ENCODE measurements at regions not wholly inside any gene's neighbourhood (a gene's known extent, or its start where the extent isn't known, plus 50 kb on each side); places are given as distances from the start of the nearest gene placed in this dataset.

GRCh38 chr1:105934806-105935205, 1121.7 kb upstream of the PRMT6 start:
- intact Hi-C loops (cut with micrococcal nuclease): no loop called here
- DNase-seq: no peak
- ChIA-PET CTCF (no interaction called here), POLR2A (no interaction called here)
- H2AFZ ChIP-seq (ENCODE audit: insufficient read depth, low read depth, low read length, poor library complexity, severe bottlenecking): no peak overlapping the region
- no CpG with 5 or more reads among the region's 1 CpG for WGBS (ENCODE audit: insufficient coverage)
- H3K4me2 ChIP-seq (replicated peaks; ENCODE audit: low read depth, low read length, poor library complexity, severe bottlenecking): no peak overlapping the region
- H3K9ac ChIP-seq (ENCODE audit: low read length): no peak overlapping the region
- no peaks in the 10 kb centered on the region for H3K79me2 ChIP-seq (ENCODE audit: control insufficient read depth, insufficient read depth, low read length)
- no peaks in the 10 kb centered on the region for H3K36me3 ChIP-seq (replicated peaks in 1 of 2; ENCODE audit: control extremely low read depth in 1 of 2, control insufficient read depth in 1 of 2, extremely low read depth in 1 of 2, insufficient read depth in 2 of 2, low read length in 1 of 2)
- no peak overlapping the region for H3K4me3 Mint-ChIP-seq
- TF ChIP-seq EZH2 (IDR thresholded peaks at IDR 0.05; ENCODE audit: borderline replicate concordance, insufficient read depth, low read depth, low read length, poor library complexity, severe bottlenecking): no peak
- TF ChIP-seq, protein P1, sequence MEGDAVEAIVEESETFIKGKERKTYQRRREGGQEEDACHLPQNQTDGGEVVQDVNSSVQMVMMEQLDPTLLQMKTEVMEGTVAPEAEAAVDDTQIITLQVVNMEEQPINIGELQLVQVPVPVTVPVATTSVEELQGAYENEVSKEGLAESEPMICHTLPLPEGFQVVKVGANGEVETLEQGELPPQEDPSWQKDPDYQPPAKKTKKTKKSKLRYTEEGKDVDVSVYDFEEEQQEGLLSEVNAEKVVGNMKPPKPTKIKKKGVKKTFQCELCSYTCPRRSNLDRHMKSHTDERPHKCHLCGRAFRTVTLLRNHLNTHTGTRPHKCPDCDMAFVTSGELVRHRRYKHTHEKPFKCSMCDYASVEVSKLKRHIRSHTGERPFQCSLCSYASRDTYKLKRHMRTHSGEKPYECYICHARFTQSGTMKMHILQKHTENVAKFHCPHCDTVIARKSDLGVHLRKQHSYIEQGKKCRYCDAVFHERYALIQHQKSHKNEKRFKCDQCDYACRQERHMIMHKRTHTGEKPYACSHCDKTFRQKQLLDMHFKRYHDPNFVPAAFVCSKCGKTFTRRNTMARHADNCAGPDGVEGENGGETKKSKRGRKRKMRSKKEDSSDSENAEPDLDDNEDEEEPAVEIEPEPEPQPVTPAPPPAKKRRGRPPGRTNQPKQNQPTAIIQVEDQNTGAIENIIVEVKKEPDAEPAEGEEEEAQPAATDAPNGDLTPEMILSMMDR (IDR thresholded peaks at IDR 0.05): no peak
- H4K20me1 ChIP-seq (ENCODE audit: control insufficient read depth, insufficient read depth, low read length, poor library complexity, severe bottlenecking): no peaks in the 10 kb centered on the region
- H3K4me1 Mint-ChIP-seq: no peaks in the 10 kb centered on the region
- H3K9me3 Mint-ChIP-seq (ENCODE audit: insufficient read depth): peaks cover 2% of the 10 kb centered on the region
- H3K4me3 ChIP-seq (ENCODE audit: control extremely low read depth in 1 of 5, extremely low read depth in 1 of 5, insufficient read depth in 1 of 5, low read depth in 2 of 5, low read length in 4 of 5): no peak overlapping the region
- H3K27ac ChIP-seq (ENCODE audit: low read length in 2 of 2): no peak overlapping the region
- H3K27me3 ChIP-seq (replicated peaks in 1 of 4; ENCODE audit: control extremely low read depth in 1 of 4, control insufficient read depth in 3 of 4, insufficient read depth in 4 of 4, low read length in 3 of 4): no peaks in the 10 kb centered on the region
- no peak overlapping the region for H3K27ac Mint-ChIP-seq
- no peaks in the 10 kb centered on the region for H3K4me1 ChIP-seq (ENCODE audit: control insufficient read depth in 2 of 2, insufficient read depth in 2 of 2, low read length in 2 of 2)
- no peak for ATAC-seq (ENCODE audit: low read depth)
- peaks cover 0 to 2% (median 0%) of the 10 kb centered on the region in 3 donors for H3K9me3 ChIP-seq (ENCODE audit: control extremely low read depth in 1 of 3, control insufficient read depth in 2 of 3, insufficient read depth in 1 of 3, low read length in 2 of 3)
- H3K27me3 Mint-ChIP-seq: no peaks in the 10 kb centered on the region

DNA sequence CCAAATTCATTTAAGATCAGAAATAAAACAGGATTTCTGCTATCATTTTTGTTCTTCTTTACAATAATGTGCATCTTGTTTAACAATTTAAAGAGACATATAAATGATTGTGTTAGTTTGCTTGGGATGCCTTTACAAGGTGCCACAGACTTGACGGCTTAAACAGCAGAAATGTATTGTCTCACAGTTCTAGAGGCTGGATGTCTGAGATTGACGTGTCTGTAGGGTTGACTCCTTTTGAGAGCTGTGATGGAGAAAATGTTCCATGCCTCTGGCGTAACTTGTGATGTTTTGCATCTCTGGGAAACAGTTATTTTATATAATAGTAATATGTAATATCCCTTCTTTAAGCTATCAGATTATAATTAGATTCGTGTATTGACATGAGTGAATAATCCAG, 1091.6 kb upstream of the PRMT6 start:
- no peak overlapping the region for H3K9ac ChIP-seq (ENCODE audit: low read length)
- Mint-ChIP-seq H3K4me3 (no peak overlapping the region), H3K27me3 (no peaks in the 10 kb centered on the region), H3K27ac (no peak overlapping the region), H3K9me3 (ENCODE audit: insufficient read depth) (no peaks in the 10 kb centered on the region), H3K4me1 (no peaks in the 10 kb centered on the region)
- POLR2A ChIA-PET: no interaction called here
- no peaks in the 10 kb centered on the region for H3K4me1 ChIP-seq (ENCODE audit: control insufficient read depth in 2 of 2, insufficient read depth in 2 of 2, low read length in 2 of 2)
- no peaks in the 10 kb centered on the region for H4K20me1 ChIP-seq (ENCODE audit: control insufficient read depth, insufficient read depth, low read length, poor library complexity, severe bottlenecking)
- no peak for TF ChIP-seq EZH2 (IDR thresholded peaks at IDR 0.05; ENCODE audit: borderline replicate concordance, insufficient read depth, low read depth, low read length, poor library complexity, severe bottlenecking)
- TF ChIP-seq, protein P1 (IDR thresholded peaks at IDR 0.05): no peak
- no peaks in the 10 kb centered on the region for H3K36me3 ChIP-seq (replicated peaks in 1 of 2; ENCODE audit: control extremely low read depth in 1 of 2, control insufficient read depth in 1 of 2, extremely low read depth in 1 of 2, insufficient read depth in 2 of 2, low read length in 1 of 2)
- no peak overlapping the region for H3K4me3 ChIP-seq (ENCODE audit: control extremely low read depth in 1 of 5, extremely low read depth in 1 of 5, insufficient read depth in 1 of 5, low read depth in 2 of 5, low read length in 4 of 5)
- WGBS (ENCODE audit: insufficient coverage): 90% methylated on average over 2 of the region's 4 CpGs
- no peak overlapping the region for H3K27ac ChIP-seq (ENCODE audit: low read length in 2 of 2)
- CTCF ChIA-PET: no interaction called here
- no peak overlapping the region for H3K4me2 ChIP-seq (replicated peaks; ENCODE audit: low read depth, low read length, poor library complexity, severe bottlenecking)
- no peaks in the 10 kb centered on the region for H3K79me2 ChIP-seq (ENCODE audit: control insufficient read depth, insufficient read depth, low read length)
- no peak for ATAC-seq (ENCODE audit: low read depth)
- no peak for DNase-seq
- H3K9me3 ChIP-seq (ENCODE audit: control extremely low read depth in 1 of 3, control insufficient read depth in 2 of 3, insufficient read depth in 1 of 3, low read length in 2 of 3): no peaks in the 10 kb centered on the region
- no peak overlapping the region for H2AFZ ChIP-seq (ENCODE audit: insufficient read depth, low read depth, low read length, poor library complexity, severe bottlenecking)
- no peaks in the 10 kb centered on the region for H3K27me3 ChIP-seq (replicated peaks in 1 of 4; ENCODE audit: control extremely low read depth in 1 of 4, control insufficient read depth in 3 of 4, insufficient read depth in 4 of 4, low read length in 3 of 4)
- intact Hi-C loops (cut with micrococcal nuclease): no loop called here
